ENCODE measurements at regions not wholly inside any gene's neighbourhood (a gene's known extent, or its start where the extent isn't known, plus 50 kb on each side); places are given as distances from the start of the nearest gene placed in this dataset.
"Not testable (repeated sequence)": the region's sequence is repeated elsewhere in the genome, so short reads cannot be mapped to it uniquely, and the experiment has no call there.

DNA sequence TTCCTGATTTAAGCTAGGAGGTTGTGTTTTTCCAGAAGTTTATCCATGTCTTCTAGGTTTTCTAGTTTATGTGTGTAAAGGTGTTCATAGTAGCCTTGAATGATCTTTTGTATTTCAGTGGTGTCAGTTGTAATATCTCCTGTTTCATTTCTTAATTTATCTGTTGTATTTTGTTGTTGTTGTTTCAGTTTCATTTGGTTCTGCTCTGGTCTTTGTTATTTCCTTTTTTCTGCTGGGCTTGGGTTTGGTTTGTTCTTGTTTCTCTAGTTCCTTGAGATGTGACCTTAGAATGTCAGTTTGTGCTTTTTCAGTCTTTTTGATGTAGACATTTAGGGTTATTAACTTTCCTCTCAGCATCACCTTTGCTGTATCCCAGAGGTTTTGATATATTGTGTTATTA, 62.8 kb downstream of the SCP2D1 start:
- not testable (repeated sequence) for H3K4me3 ChIP-seq (ENCODE audit: extremely low read depth, insufficient read depth, low read length, poor library complexity, severe bottlenecking); H3K4me1 ChIP-seq (ENCODE audit: control insufficient read depth, insufficient read depth, low read length, poor library complexity, severe bottlenecking)

DNA sequence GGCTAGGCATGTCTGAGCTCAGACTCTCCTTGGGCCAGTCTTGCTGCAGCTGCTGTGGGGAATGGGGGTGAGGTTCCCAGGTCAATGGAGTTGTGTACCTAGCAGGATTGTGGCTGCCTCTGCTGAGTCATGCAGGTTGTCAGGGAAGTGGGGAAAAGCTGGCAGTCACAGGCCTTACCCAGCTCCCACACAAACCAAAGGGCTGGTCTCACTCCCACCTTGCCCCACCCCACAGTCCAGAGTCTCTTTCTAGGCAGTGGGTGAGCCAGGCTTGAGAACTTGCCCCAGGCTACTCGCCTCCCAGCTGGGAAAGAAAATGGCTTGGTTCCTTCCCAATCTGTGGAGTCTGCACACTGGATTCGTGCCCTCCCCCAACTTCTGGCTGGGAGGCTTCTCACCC, 65.7 kb downstream of the SCP2D1 start:
- no peaks in the 10 kb centered on the region for H3K36me3 ChIP-seq (ENCODE audit: control insufficient read depth, insufficient read depth, low read length)
- H3K27ac ChIP-seq (ENCODE audit: low read depth, low read length, severe bottlenecking): no peak overlapping the region
- H3K4me3 ChIP-seq (ENCODE audit: extremely low read depth, insufficient read depth, low read length, poor library complexity, severe bottlenecking): no peak overlapping the region
- no peaks in the 10 kb centered on the region for H3K4me1 ChIP-seq (ENCODE audit: control insufficient read depth, insufficient read depth, low read length, poor library complexity, severe bottlenecking)
- no peaks in the 10 kb centered on the region for H3K9me3 ChIP-seq (ENCODE audit: control insufficient read depth, low read length)
- 75 to 94% methylated on average over 1 to 2 of the region's 2 CpGs for WGBS, 2 experiments (ENCODE audit: insufficient coverage in 2 of 2)

More for the DNA sequence above, 62.8 kb downstream of the SCP2D1 start:
- not testable (repeated sequence) for H3K27ac ChIP-seq (ENCODE audit: low read depth, low read length, severe bottlenecking); H3K9me3 ChIP-seq (ENCODE audit: control insufficient read depth, low read length); H3K36me3 ChIP-seq (ENCODE audit: control insufficient read depth, insufficient read depth, low read length)

DNA sequence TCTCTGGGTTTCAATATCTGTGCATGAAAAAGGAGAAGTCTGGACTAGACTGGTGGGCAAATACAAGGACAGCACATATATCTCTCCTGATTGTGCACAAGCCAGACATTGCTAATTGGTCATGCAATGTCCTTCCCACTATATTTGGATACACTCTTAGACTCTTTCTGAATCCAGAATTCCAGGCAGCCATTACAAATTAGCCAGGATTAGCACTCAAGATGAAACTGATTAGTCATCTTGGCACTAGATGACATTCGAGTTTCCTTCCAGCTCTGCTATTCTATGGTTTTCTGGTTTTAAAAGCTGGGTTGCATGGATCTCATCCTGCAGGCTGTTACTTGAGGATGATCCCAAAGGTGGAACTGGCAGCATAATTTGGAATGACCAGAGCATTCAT, 73.2 kb downstream of the SCP2D1 start:
- H3K9me3 ChIP-seq (ENCODE audit: control insufficient read depth, low read length): no peaks in the 10 kb centered on the region
- no peak overlapping the region for H3K27ac ChIP-seq (ENCODE audit: low read depth, low read length, severe bottlenecking)
- no peaks in the 10 kb centered on the region for H3K4me1 ChIP-seq (ENCODE audit: control insufficient read depth, insufficient read depth, low read length, poor library complexity, severe bottlenecking)
- 80 to 100% methylated on average over 1 of the region's 1 CpG for WGBS, 2 experiments (ENCODE audit: insufficient coverage in 2 of 2)
- no peaks in the 10 kb centered on the region for H3K36me3 ChIP-seq (ENCODE audit: control insufficient read depth, insufficient read depth, low read length)
- no peak overlapping the region for H3K4me3 ChIP-seq (ENCODE audit: extremely low read depth, insufficient read depth, low read length, poor library complexity, severe bottlenecking)

DNA sequence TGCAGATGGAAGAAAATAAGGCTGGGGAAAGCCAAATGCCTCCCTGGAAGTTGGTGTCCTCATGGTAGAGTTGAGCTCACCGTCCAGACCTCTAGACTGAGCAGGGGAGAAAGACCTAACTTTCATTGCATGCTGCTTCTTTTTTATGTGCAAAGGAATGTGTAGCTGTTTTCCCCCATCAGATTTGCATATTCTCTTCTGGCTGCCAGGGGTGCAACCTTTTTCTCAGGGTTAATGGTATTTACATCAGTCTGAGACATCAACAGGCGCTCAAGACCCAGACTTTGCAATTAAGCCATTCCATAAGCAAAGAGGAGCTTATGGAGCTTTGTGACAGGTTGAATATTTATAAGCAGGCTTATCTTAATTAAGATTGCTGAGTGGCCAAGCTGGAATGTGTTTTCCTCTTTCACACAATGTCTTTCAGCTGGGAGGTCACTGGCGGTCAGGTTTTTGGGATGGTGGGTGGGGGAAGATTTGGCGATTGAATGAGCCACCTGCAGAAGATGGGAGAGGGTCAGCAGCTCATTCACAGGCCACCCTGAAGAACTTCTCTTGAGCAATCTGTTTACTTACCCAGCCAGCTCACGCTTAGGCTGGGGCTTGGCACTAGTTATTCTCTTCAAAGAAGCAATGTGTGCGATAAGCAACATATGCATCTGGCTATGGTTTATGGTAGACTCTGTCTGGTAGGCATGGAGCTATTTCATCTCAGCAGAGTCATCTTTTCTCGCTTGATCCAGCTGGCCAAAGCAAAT, 88.6 kb downstream of the SCP2D1 start:
- WGBS, 2 experiments (ENCODE audit: insufficient coverage in 2 of 2): 77 to 81% methylated on average over 2 to 5 of the region's 7 CpGs

DNA sequence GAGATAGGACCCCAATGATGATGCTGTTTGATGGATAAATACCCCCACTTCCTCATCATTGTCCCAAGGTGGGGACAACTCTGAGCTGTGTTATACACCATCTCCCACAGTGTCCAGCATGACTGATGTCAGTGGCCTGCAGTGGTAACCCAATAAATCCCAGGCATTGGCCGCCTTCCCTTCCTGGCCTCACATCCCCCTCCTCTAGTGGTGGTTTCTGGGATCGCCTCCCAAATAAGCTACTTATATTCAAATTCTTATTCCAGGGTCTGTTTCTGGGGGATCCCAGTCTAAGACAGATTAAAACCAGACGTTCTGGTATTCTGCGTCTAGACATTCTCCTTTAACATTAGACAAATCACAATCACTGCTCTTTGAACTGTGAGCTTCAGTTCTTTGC, 90.6 kb downstream of the SCP2D1 start:
- Histone ChIP-seq H3K4me1 (ENCODE audit: control insufficient read depth, insufficient read depth, low read length, poor library complexity, severe bottlenecking) (no peaks in the 10 kb centered on the region), H3K27ac (ENCODE audit: low read depth, low read length, severe bottlenecking) (no peak overlapping the region), H3K36me3 (ENCODE audit: control insufficient read depth, insufficient read depth, low read length) (no peaks in the 10 kb centered on the region), H3K4me3 (ENCODE audit: extremely low read depth, insufficient read depth, low read length, poor library complexity, severe bottlenecking) (no peak overlapping the region), H3K9me3 (ENCODE audit: control insufficient read depth, low read length) (no peaks in the 10 kb centered on the region)
- 0 to 62% methylated on average over 2 to 3 of the region's 4 CpGs for WGBS, 2 experiments (ENCODE audit: insufficient coverage in 2 of 2)

More for the DNA sequence above, 88.6 kb downstream of the SCP2D1 start:
- H3K9me3 ChIP-seq (ENCODE audit: control insufficient read depth, low read length): no peaks in the 10 kb centered on the region
- no peaks in the 10 kb centered on the region for H3K36me3 ChIP-seq (ENCODE audit: control insufficient read depth, insufficient read depth, low read length)
- no peak overlapping the region for H3K27ac ChIP-seq (ENCODE audit: low read depth, low read length, severe bottlenecking)
- no peaks in the 10 kb centered on the region for H3K4me1 ChIP-seq (ENCODE audit: control insufficient read depth, insufficient read depth, low read length, poor library complexity, severe bottlenecking)
- no peak overlapping the region for H3K4me3 ChIP-seq (ENCODE audit: extremely low read depth, insufficient read depth, low read length, poor library complexity, severe bottlenecking)

DNA sequence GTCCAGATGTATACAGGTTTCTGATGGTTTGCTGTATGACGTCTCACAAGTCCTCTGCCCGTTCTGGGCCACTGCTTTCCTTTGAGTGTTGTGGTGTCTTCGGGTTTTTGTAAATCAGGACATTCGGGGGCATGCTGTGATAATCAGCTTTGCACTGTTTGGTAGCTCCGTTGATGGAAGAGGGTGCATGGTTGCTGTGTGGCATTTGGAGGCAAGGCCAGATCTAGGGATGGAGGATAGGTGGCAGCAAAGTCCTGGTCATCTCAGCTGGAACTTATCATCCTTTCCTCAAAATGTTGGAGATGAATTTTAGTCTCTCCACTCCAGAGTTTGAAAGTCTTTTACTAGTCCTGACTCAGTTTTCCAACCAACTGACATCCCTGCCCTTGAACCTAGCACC, 91.0 kb downstream of the SCP2D1 start:
- WGBS, 2 experiments (ENCODE audit: insufficient coverage in 2 of 2): 83 to 100% methylated on average over 1 of the region's 5 CpGs
- H3K4me3 ChIP-seq (ENCODE audit: extremely low read depth, insufficient read depth, low read length, poor library complexity, severe bottlenecking): no peak overlapping the region
- H3K36me3 ChIP-seq (ENCODE audit: control insufficient read depth, insufficient read depth, low read length): no peaks in the 10 kb centered on the region
- no peak overlapping the region for H3K27ac ChIP-seq (ENCODE audit: low read depth, low read length, severe bottlenecking)
- no peaks in the 10 kb centered on the region for H3K4me1 ChIP-seq (ENCODE audit: control insufficient read depth, insufficient read depth, low read length, poor library complexity, severe bottlenecking)
- H3K9me3 ChIP-seq (ENCODE audit: control insufficient read depth, low read length): no peaks in the 10 kb centered on the region

DNA sequence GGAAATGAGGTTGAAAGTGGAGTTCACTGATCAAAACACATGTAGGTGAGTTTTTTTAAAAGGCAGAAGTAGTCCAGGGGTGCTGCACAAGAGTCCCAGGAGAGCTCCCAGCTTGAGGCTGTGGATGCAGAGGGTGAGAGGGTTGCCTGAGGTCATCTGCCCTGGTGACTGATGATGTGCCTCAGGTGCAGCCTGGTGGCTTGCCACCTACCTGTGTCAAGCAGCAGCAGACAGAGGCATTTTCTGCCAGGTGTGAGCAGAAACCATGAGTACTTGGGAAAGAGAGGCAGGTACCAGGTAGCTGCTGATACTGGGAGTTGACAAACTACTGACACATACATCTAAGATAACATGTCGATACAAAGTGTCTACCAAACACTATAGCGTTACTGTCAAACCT, 92.5 kb downstream of the SCP2D1 start:
- Histone ChIP-seq H3K4me1 (ENCODE audit: control insufficient read depth, insufficient read depth, low read length, poor library complexity, severe bottlenecking) (no peaks in the 10 kb centered on the region), H3K36me3 (ENCODE audit: control insufficient read depth, insufficient read depth, low read length) (no peaks in the 10 kb centered on the region), H3K9me3 (ENCODE audit: control insufficient read depth, low read length) (no peaks in the 10 kb centered on the region), H3K27ac (ENCODE audit: low read depth, low read length, severe bottlenecking) (no peak overlapping the region), H3K4me3 (ENCODE audit: extremely low read depth, insufficient read depth, low read length, poor library complexity, severe bottlenecking) (no peak overlapping the region)
- no CpG with 5 or more reads among the region's 2 CpGs for WGBS, 2 experiments (ENCODE audit: insufficient coverage in 2 of 2)

DNA sequence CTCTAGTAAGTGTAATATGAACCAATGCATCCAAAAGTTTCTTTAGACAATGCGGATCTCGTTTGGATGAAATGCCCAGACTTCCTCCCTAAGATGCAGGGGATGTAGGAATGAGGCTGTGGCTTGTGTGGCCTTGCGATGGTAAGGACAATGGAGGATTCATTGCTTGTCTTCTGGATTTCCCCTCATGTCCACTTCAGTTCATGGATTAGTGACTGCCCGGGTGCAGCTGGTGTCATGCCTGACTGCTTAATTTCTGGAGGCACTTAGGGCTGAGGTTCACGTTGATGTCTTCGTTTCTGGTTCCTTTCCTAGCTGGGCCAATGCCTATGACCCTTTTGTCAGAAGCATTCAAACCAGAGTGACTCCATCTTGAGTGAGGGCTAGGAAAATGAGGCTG, 93.8 kb downstream of the SCP2D1 start:
- no peaks in the 10 kb centered on the region for H3K4me1 ChIP-seq (ENCODE audit: control insufficient read depth, insufficient read depth, low read length, poor library complexity, severe bottlenecking)
- H3K9me3 ChIP-seq (ENCODE audit: control insufficient read depth, low read length): no peaks in the 10 kb centered on the region
- no peak overlapping the region for H3K27ac ChIP-seq (ENCODE audit: low read depth, low read length, severe bottlenecking)
- no peak overlapping the region for H3K4me3 ChIP-seq (ENCODE audit: extremely low read depth, insufficient read depth, low read length, poor library complexity, severe bottlenecking)
- WGBS, 2 experiments (ENCODE audit: insufficient coverage in 2 of 2): 74 to 90% methylated on average over 2 to 4 of the region's 6 CpGs
- H3K36me3 ChIP-seq (ENCODE audit: control insufficient read depth, insufficient read depth, low read length): no peaks in the 10 kb centered on the region

DNA sequence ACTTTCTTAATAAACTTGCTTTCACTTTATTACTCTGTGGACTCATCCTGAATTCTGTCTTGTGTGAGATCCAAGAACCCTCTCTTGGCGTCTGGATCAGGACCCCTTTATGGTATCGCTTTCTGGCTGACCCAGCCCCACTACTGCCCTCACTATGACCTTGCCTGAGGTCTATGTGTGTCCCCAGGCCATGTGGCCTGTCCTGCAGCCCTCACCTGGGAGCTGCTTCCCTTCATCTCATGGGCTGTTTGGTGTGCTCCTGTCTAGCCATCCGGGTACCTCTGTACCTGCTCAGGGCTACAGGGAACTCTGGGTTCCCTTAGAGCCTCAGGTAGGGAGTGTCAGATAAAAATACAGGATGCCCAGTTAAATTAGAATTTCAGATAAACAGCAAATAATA, 94.5 kb downstream of the SCP2D1 start:
- 43 to 44% methylated on average over 2 of the region's 3 CpGs for WGBS, 2 experiments (ENCODE audit: insufficient coverage in 2 of 2)
- no peaks in the 10 kb centered on the region for H3K36me3 ChIP-seq (ENCODE audit: control insufficient read depth, insufficient read depth, low read length)
- H3K4me3 ChIP-seq (ENCODE audit: extremely low read depth, insufficient read depth, low read length, poor library complexity, severe bottlenecking): no peak overlapping the region
- no peaks in the 10 kb centered on the region for H3K4me1 ChIP-seq (ENCODE audit: control insufficient read depth, insufficient read depth, low read length, poor library complexity, severe bottlenecking)
- no peaks in the 10 kb centered on the region for H3K9me3 ChIP-seq (ENCODE audit: control insufficient read depth, low read length)
- no peak overlapping the region for H3K27ac ChIP-seq (ENCODE audit: low read depth, low read length, severe bottlenecking)

DNA sequence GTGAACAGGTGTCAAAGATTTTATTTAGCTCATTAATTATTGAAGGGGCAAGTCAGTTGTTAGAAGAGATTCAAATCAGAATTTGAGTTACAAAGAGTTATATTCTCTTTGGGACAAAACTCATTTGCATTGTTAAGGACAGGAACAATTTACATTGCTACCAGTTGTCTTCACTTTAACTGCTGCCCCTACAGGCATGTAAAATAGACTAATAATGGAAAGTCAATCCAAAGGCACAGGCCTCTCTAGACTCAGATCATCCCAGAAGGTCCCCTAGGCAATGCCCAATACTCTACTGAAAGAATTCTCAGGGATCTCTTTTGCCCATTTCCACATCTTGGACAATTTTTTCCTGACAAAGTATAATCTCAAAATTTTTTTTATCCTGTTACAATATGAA, 95.7 kb downstream of the SCP2D1 start:
- no peak overlapping the region for H3K4me3 ChIP-seq (ENCODE audit: extremely low read depth, insufficient read depth, low read length, poor library complexity, severe bottlenecking)
- H3K9me3 ChIP-seq (ENCODE audit: control insufficient read depth, low read length): no peaks in the 10 kb centered on the region
- H3K4me1 ChIP-seq (ENCODE audit: control insufficient read depth, insufficient read depth, low read length, poor library complexity, severe bottlenecking): no peaks in the 10 kb centered on the region
- H3K36me3 ChIP-seq (ENCODE audit: control insufficient read depth, insufficient read depth, low read length): no peaks in the 10 kb centered on the region
- no peak overlapping the region for H3K27ac ChIP-seq (ENCODE audit: low read depth, low read length, severe bottlenecking)

DNA sequence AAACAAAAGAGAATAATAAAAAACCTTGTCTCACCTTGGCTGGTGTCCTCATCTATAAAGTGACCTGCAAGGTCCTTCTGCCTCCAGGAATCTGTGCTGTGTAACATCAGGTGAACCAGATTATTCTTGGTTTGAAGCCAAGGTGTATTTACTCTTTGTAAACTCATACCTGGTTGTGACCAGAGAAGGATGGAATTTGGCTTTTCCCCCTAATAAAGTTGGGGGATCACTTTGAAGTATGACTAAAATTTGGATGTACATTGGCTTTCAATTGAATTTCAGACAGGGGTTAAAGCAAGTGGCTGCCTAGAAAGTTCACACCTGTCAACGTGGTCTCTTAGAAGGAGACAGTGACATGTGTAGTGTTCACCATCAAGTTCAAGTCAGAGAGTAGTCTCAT, 100.1 kb downstream of the SCP2D1 start:
- H3K36me3 ChIP-seq (ENCODE audit: control insufficient read depth, insufficient read depth, low read length): no peaks in the 10 kb centered on the region
- H3K4me3 ChIP-seq (ENCODE audit: extremely low read depth, insufficient read depth, low read length, poor library complexity, severe bottlenecking): no peak overlapping the region
- H3K4me1 ChIP-seq (ENCODE audit: control insufficient read depth, insufficient read depth, low read length, poor library complexity, severe bottlenecking): no peaks in the 10 kb centered on the region
- H3K27ac ChIP-seq (ENCODE audit: low read depth, low read length, severe bottlenecking): no peak overlapping the region
- no peaks in the 10 kb centered on the region for H3K9me3 ChIP-seq (ENCODE audit: control insufficient read depth, low read length)
- 100% methylated on average over 1 of the region's 1 CpG for WGBS, 2 experiments (ENCODE audit: insufficient coverage in 2 of 2)
